GM12865 (cell line): ENCODE measurements at regions not wholly inside any gene's neighbourhood (a gene's known extent, or its start where the extent isn't known, plus 50 kb on each side); places are given as distances from the start of the nearest gene placed in this dataset.
"Not testable (repeated sequence)": the region's sequence is repeated elsewhere in the genome, so short reads cannot be mapped to it uniquely, and the experiment has no call there.

ENCODE experiments used
- DNase-seq: peaks from one replicate; pipeline ENCODE4 v3.0.0; 2010; ENCODE audit warnings: low read depth
- H3K4me3 ChIP-seq: 2 replicates; pipeline ENCODE4 v1.5.1; 2011; ENCODE audit warnings: mild to moderate bottlenecking, low read depth, low read length, control low read depth
- TF ChIP-seq, protein P1 (sequence below): IDR thresholded peaks from 2 replicates; pipeline ENCODE4 v1.5.1; 2011; ENCODE audit warnings: low read length, control low read depth, low read depth, inconsistent platforms; ENCODE audit not compliant: insufficient read depth; ENCODE audit errors: missing control alignments

DNA sequence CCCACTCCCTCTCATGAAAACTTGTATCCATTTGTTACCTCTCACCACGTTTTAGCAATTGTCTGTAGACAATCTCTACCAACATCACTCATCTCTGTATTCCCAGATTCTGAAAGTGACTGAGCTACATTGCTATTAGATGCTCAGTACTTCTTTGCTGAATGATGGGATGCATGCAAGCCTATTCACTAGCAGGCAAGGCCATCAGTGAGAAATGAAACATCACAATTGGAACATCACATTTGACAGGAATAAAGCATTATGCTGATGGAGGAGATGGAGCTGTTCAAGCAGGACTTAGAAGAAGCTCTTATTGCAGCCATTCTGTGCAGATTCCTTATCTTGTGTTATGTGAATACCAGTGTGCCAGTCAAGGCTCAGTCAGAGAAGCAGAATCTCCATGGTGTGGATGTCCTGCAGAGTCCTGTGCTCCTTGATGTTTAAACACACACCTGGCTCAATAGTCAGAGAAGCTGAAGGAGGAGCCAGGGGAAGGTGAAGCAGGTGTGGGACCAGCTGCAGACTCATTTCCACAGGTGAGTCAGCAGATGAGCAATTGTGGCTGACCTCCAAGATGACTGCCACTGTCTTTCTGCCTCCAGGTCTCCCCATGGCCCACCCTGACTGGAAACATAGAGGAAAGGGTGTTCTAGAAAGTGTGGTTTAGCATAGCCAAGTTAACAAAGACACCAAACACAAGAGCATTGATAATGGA, 965.5 kb downstream of the GRID1 start:
- TF ChIP-seq, protein P1, sequence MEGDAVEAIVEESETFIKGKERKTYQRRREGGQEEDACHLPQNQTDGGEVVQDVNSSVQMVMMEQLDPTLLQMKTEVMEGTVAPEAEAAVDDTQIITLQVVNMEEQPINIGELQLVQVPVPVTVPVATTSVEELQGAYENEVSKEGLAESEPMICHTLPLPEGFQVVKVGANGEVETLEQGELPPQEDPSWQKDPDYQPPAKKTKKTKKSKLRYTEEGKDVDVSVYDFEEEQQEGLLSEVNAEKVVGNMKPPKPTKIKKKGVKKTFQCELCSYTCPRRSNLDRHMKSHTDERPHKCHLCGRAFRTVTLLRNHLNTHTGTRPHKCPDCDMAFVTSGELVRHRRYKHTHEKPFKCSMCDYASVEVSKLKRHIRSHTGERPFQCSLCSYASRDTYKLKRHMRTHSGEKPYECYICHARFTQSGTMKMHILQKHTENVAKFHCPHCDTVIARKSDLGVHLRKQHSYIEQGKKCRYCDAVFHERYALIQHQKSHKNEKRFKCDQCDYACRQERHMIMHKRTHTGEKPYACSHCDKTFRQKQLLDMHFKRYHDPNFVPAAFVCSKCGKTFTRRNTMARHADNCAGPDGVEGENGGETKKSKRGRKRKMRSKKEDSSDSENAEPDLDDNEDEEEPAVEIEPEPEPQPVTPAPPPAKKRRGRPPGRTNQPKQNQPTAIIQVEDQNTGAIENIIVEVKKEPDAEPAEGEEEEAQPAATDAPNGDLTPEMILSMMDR: no peak
- DNase-seq: no peak
- H3K4me3 ChIP-seq: no peak overlapping the region

DNA sequence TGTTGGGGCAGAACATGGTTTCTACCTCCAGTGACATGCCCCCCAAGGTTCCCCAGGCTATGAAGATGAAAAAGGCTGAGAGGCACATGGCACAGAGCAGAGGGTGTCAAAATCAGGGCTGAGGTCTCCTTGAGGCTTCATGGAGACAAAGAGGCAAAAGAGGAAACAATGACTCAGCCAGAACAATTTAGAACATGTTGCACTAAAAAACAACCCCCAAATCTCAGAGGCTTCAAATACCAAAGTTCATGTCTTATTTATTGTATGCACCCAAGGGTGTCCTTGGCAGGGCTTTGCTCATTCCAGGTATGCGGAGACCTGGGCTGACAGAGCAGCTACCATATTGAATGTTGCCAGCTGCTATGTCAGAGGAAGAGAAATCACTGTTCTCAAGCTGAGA, 964.1 kb downstream of the GRID1 start:
- TF ChIP-seq, protein P1: no peak
- no peak for DNase-seq
- H3K4me3 ChIP-seq: no peak overlapping the region

DNA sequence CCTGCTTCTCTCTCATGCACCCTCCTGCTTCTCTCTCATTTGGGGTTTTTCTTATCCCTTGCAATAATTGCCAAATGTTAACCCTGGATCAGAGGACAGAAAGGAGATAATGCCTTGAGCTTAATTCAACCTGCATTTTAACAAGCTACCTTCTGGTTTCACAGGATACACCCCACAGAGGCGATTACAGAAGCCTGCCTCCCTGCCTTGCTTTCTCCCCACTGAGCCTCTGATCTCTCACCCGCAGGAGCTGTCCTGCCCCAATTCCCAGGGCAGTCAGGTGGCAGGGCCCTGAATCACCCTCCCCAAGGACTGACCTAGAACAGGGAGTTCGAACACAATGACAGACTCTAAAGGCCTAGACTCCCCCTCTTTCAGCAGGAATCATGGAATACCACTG, 959.5 kb downstream of the GRID1 start:
- no peak overlapping the region for H3K4me3 ChIP-seq
- TF ChIP-seq, protein P1: no peak
- DNase-seq: no peak

DNA sequence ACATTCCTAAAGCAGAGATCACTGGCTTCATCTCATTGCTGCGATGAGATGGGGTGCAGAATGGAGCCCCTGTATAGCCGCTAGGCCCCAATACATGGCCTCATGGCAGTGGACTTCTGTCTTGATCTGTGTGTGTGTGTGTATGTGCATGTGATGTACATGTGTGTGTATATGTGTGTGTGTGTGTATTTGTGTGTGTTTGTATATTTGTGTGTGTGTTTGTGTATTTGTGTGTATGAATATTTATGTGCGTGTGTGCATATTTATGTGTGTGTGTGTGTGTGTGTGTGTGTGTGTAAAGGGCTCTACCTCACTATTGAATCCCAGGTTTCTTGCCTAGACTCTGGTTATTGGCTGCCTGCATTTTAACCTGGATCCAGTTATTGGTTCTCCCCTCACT, 958.2 kb downstream of the GRID1 start:
- no peak overlapping the region for H3K4me3 ChIP-seq
- no peak for DNase-seq
- TF ChIP-seq, protein P1: no peak

DNA sequence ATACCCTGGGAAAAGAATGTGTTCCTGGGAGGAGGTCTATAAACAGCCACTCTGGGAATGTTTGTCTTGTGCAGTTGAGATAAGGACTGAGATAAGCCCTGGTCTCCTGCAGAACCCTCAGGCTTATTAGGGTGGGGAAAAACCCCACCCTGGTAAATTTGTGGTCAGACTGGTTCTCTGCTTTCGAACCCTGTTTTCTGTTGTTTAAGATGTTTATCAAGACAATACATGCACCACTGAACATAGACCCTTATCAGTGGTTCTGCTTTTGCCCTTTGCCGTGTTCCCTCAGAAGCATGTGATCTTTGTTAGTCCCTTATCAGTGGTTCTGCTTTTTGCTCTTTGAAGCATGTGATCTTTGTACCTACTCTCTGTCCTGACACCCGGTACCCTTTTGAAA, 956.0 kb downstream of the GRID1 start:
- H3K4me3 ChIP-seq, DNase-seq: not testable (repeated sequence)

DNA sequence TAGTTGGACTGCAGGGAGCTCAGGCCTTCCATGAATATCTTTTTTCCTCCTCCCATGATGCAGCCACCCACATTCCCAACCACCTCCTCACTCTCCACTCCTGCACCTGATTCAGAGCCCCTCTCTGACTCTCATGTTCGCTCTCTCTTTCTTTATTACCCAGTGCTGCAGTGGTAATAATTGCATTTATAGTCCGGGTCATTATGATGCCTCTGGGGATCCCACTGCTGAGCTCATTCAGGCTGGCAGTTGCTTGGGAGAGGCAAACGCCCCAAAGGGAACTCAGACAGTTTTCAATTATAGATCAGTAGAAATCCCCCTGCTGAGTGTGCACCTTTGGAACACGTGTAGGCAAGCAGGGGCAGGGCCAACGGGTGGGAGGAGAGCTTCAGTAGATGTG, 953.0 kb downstream of the GRID1 start:
- no peak for DNase-seq
- TF ChIP-seq, protein P1: no peak
- H3K4me3 ChIP-seq: no peak overlapping the region

DNA sequence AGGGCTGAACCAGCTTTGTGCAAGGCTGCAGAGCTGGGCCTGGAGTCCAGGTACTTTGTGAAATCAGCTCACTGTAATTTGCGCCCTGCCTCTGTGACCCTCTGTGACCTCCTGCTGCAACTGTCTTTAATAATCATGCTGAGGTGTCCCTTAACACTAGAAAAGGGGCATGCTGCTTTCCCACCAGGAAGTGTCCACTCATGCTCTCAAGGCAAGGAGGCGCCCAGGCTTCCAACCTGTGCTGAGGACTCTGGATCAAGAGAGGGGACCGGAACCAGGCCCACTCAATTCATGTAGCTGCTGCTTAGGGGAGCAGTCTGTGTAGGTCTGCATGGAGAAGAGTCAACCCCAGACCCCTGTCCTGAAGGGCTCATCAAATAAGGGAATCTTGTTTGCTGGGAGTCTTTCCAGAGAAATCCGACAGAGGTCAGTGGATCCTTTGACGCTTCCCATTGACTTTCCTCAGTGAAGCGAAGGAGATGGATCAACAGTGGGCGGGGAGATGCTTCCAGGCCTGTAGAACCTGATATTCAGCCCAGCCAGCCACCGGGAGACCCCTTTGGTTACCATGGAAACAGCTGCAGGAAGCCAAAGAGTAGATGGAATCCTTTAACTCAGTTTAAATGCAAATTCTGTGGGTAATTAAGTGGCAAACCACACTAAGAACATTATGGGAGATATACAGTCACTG, 945.9 kb downstream of the GRID1 start:
- no peak for DNase-seq
- TF ChIP-seq, protein P1: no peak
- no peak overlapping the region for H3K4me3 ChIP-seq
